Stimulated activated CD4-positive, alpha-beta T cell treated with anti-CD3 and anti-CD28 coated beads, Interleukin-15, amount 100 ng/mL, for 24 hours (primary cell): ENCODE measurements at regions not wholly inside any gene's neighbourhood (a gene's known extent, or its start where the extent isn't known, plus 50 kb on each side); places are given as distances from the start of the nearest gene placed in this dataset.
"Not testable (repeated sequence)": the region's sequence is repeated elsewhere in the genome, so short reads cannot be mapped to it uniquely, and the experiment has no call there.

Experiments
- DNase-seq: peaks from one replicate; pipeline ENCODE4 v3.0.0-alpha.2; 2020

GRCh38 chr15:22358932-22359331 lies 99.8 kb upstream of the GOLGA6L22 start:
- not testable (repeated sequence) for DNase-seq

- peak; percentile 4 for DNase-seq
Observed at GRCh38 chr15:22359587-22359986, 99.1 kb upstream of the GOLGA6L22 start.

- not testable (repeated sequence) for DNase-seq
Observed at GRCh38 chr15:22360696-22361095, 98.0 kb upstream of the GOLGA6L22 start.

- not testable (repeated sequence) for DNase-seq
Observed at GRCh38 chr15:22362502-22362901, 96.2 kb upstream of the GOLGA6L22 start.

GRCh38 chr15:22371246-22371834 lies 87.4 kb upstream of the GOLGA6L22 start:
- not testable (repeated sequence) for DNase-seq

GRCh38 chr15:22374531-22374930 lies 84.2 kb upstream of the GOLGA6L22 start:
- DNase-seq, result not testable (repeated sequence)

GRCh38 chr15:22375829-22376228 lies 82.9 kb upstream of the GOLGA6L22 start:
- DNase-seq, result not testable (repeated sequence)

GRCh38 chr15:22377859-22378258 lies 80.8 kb upstream of the GOLGA6L22 start:
- not testable (repeated sequence) for DNase-seq

- not testable (repeated sequence) for DNase-seq
Observed at GRCh38 chr15:22387691-22388090, 71.0 kb upstream of the GOLGA6L22 start.

GRCh38 chr15:22388365-22388764 lies 70.3 kb upstream of the GOLGA6L22 start:
- DNase-seq, result not testable (repeated sequence)

GRCh38 chr15:22401207-22401606 lies 57.5 kb upstream of the GOLGA6L22 start:
- not testable (repeated sequence) for DNase-seq

- DNase-seq, result not testable (repeated sequence)
Observed at GRCh38 chr15:22401703-22402102, 57.0 kb upstream of the GOLGA6L22 start.

- DNase-seq, result not testable (repeated sequence)
Observed at GRCh38 chr15:22405765-22406164, 52.9 kb upstream of the GOLGA6L22 start.
